ENCODE measurements at regions not wholly inside any gene's neighbourhood (a gene's known extent, or its start where the extent isn't known, plus 50 kb on each side); places are given as distances from the start of the nearest gene placed in this dataset.

DNA sequence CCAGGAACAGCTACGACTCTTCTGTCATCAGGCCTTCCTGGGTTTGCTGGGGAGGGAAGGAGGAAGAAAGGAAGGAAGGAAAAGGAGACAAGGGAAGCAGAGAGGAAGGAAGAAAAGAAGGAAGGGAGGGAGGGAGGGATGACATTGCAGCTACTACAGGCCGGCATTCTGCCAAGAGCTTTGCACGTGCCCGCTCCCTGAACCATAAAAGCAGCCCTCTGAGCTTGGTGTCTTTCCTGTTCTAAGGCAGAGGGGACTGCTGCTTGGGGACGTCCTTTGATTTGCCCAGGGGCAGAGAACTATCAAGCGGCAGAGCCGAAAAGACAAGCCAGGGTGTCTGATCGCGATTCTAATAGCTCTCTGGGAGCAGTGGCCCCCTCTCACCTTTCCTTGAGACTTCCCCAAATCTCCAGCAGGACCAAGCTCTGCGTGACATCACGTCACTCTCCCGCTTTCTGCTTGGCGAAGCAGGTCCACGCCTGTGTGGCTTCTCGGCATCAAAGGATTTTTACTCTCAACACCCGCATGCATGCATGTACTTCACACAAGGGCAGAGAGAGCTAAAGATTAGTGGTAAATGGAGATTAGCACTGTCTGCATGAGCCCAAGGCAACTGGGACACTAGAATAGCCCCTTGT is 167.8 kb upstream of the AUTS2 start:
- Histone ChIP-seq H4K20me1 (replicated peaks in 1 of 2; ENCODE audit: control insufficient read depth in 1 of 2, insufficient read depth in 2 of 2, low read length in 2 of 2) (no peaks in the 10 kb centered on the region), H3K18ac (ENCODE audit: extremely low read depth, low read length) (no peak overlapping the region; the same call in 1 of the 2 replicates), H4K91ac (replicated peaks; ENCODE audit: insufficient read length, low read length) (no peak overlapping the region), H3K4me1 (replicated peaks in 1 of 4; ENCODE audit: control insufficient read depth in 3 of 4, insufficient read depth in 4 of 4, low read length in 3 of 4) (peaks cover 0 to 8% (median 3%) of the 10 kb centered on the region in 4 experiments; a peak in 3 of 7 replicates), H2BK15ac (ENCODE audit: low read length) (peak overlapping the region; percentile 84; the same call in 1 of the 2 replicates), H2BK20ac (ENCODE audit: low read length) (0 out of 2 replicates have a peak overlapping the region, but pooled peaks have one; percentile 41), H3K79me1 (ENCODE audit: low read depth, low read length) (no peaks in the 10 kb centered on the region), H2BK120ac (replicated peaks; ENCODE audit: low read depth, low read length) (no peak overlapping the region), H3K9me3 (ENCODE audit: insufficient read depth in 2 of 2, low read depth in 1 of 2, low read length in 1 of 2) (no peaks in the 10 kb centered on the region), H3K4me3 (ENCODE audit: extremely low read depth in 1 of 4, insufficient read depth in 2 of 4, low read depth in 3 of 4, low read length in 4 of 4) (no peak overlapping the region), H3K27me3 (replicated peaks in 1 of 4; ENCODE audit: control insufficient read depth in 3 of 4, extremely low read depth in 1 of 4, insufficient read depth in 3 of 4, low read length in 3 of 4) (peaks cover 0 to 4% (median under 1%) of the 10 kb centered on the region in 4 experiments; a peak in 2 of 7 replicates), H3K23ac (ENCODE audit: insufficient read length) (no peak overlapping the region), H4K8ac (ENCODE audit: extremely low read depth, insufficient read depth, low read length) (no peak overlapping the region), H3K23me2 (ENCODE audit: low read depth, low read length) (no peaks in the 10 kb centered on the region), H2BK12ac (ENCODE audit: low read depth, low read length) (no peak overlapping the region; the same call in 1 of the 2 replicates), H2AFZ (ENCODE audit: low read length) (peak overlapping the region; percentile 56; the same call in 1 of the 2 replicates), H3K4me2 (ENCODE audit: insufficient read depth in 1 of 2, low read depth in 2 of 2, low read length in 2 of 2) (no peak overlapping the region), H3K27ac (ENCODE audit: low read depth, low read length) (no peak overlapping the region), H3K4ac (replicated peaks; ENCODE audit: insufficient read length, low read depth, low read length) (no peak overlapping the region), H3K14ac (ENCODE audit: insufficient read length) (no peak overlapping the region), H3K79me2 (ENCODE audit: control insufficient read depth in 1 of 2, insufficient read depth in 2 of 2, low read length in 2 of 2) (no peaks in the 10 kb centered on the region), H2AK5ac (ENCODE audit: low read depth, low read length) (no peak overlapping the region; the same call in 1 of the 2 replicates), H2BK5ac (ENCODE audit: low read depth, low read length) (no peak overlapping the region), H3K36me3 (ENCODE audit: control insufficient read depth in 2 of 4, insufficient read depth in 4 of 4, low read length in 3 of 4) (no peaks in the 10 kb centered on the region), H3K9ac (replicated peaks in 1 of 4; ENCODE audit: extremely low read depth in 1 of 4, low read depth in 3 of 4, low read length in 3 of 4) (no peak overlapping the region), H4K5ac (ENCODE audit: insufficient read length, low read depth, low read length) (no peak overlapping the region), H3K56ac (replicated peaks; ENCODE audit: insufficient read length, low read depth, low read length) (no peak overlapping the region)
- ChIA-PET CTCF (ENCODE audit: partially characterized antibody) (interaction anchor here (0.7 to 1.8 kb wide), 2 partner anchors 317 to 368 kb away, joined by 3 read pairs; no protein-coding TSS in a partner anchor), POLR2A (ENCODE audit: partially characterized antibody) (no interaction called here)
- FAIRE-seq (no peak), DNase-seq (ENCODE audit: low read depth in 1 of 2, low spot score in 2 of 2) (peak in 1 of 2 experiments; percentile 49)
- WGBS, 2 experiments (ENCODE audit: extremely low coverage in 1 of 2, insufficient coverage in 1 of 2, insufficient read length in 1 of 2, insufficient replicate concordance in 2 of 2, low coverage in 1 of 2, low lambda C conversion rate in 2 of 2, missing lambda C conversion rate in 1 of 2), result 81% methylated on average over 15 of the region's 16 CpGs; no CpG with 5 or more reads in 1 of the 2 experiments
- TF ChIP-seq E2F6 (IDR thresholded peaks at IDR 0.05) (peak; percentile 49; the same call in 1 of the 2 replicates), POLR2A (IDR thresholded peaks at IDR 0.05; ENCODE audit: control extremely low read depth in 1 of 2, low read depth in 2 of 2, low read length in 2 of 2) (no peak)

Measured in H1 (cell line).